HepG2 (cell line): ENCODE measurements at regions not wholly inside any gene's neighbourhood (a gene's known extent, or its start where the extent isn't known, plus 50 kb on each side); places are given as distances from the start of the nearest gene placed in this dataset.
A peak's percentile ranks its signal among the peaks of the same experiment; 100 is the strongest.

Source experiments
- ATAC-seq: fragments of 200-7000 bp; cut with Tn5 transposase; 3 replicates; pipeline ENCODE4 v1.9.1; 2020; ENCODE audit warnings: mild to moderate bottlenecking, moderate library complexity
- BruUV-seq: library from RNA; stranded (reverse); fragments of 400-500 nt; replicated peaks from 2 replicates; lab custom pipeline; 2021; lab: Mats Ljungman, UMichigan
- CTCF ChIA-PET: fragments of 300-600 bp; formaldehyde crosslinking; extraction: SDS; loops from one replicate; lab custom pipeline; 2021; ENCODE audit warnings: low total read pairs, inconsistent platforms, low intra/inter-chr PET ratio; lab: Yijun Ruan, JAX
- POLR2A ChIA-PET: fragments of 350-600 bp; sonication (Branson Sonifier 250); formaldehyde crosslinking; loops from one replicate; lab custom pipeline; 2020; ENCODE audit warnings: antibody characterized with exemption, inconsistent platforms; lab: Yijun Ruan, JAX
- DNase-seq: peaks from one replicate; pipeline ENCODE4 v3.0.0-alpha.2; 2015; ENCODE audit warnings: low spot score
- FAIRE-seq: peaks from 3 replicates; lab custom pipeline; 2011; peaks lifted over from hg19 to GRCh38; lab: Jason Lieb, UNC
- H2AFZ ChIP-seq: one replicate; pipeline ENCODE4 v1.6.1; 2011; ENCODE audit warnings: low read length, inconsistent platforms
- H3K27ac ChIP-seq: fragments of 300-600 bp; 3 replicates; pipeline ENCODE4 v1.8.0; 2011; ENCODE audit warnings: mixed run types, mild to moderate bottlenecking, mixed read lengths, low read length, inconsistent platforms; ENCODE audit not compliant: insufficient read depth; ENCODE audit errors: extremely low read length
- H3K27me3 ChIP-seq, 2 experiments: fragments of 200-600 bp in 1 of 2; 2 replicates in 1 of 2; 3 replicates in 1 of 2; pipeline versions ENCODE4 v1.6.0 to v1.8.0; 2011; ENCODE audit warnings: low read length in 2 of 2, mild to moderate bottlenecking in 2 of 2, moderate library complexity in 2 of 2, inconsistent platforms in 1 of 2; ENCODE audit not compliant: insufficient read depth in 2 of 2, control insufficient read depth in 1 of 2
- H3K36me3 ChIP-seq, 2 experiments: fragments of 200-600 bp in 1 of 2; replicated peaks in 1 of 2; 2 replicates in 1 of 2; 3 replicates in 1 of 2; pipeline versions ENCODE4 v1.5.1 to v1.8.0; 2011; ENCODE audit warnings: low read length in 2 of 2, inconsistent platforms in 1 of 2; ENCODE audit not compliant: insufficient read depth in 2 of 2, control insufficient read depth in 1 of 2
- H3K4me1 ChIP-seq: 2 replicates; pipeline ENCODE4 v1.5.1; 2012; ENCODE audit warnings: low read length, inconsistent platforms; ENCODE audit not compliant: insufficient read depth
- H3K4me2 ChIP-seq: 2 replicates; pipeline ENCODE4 v1.6.0; 2011; ENCODE audit warnings: low read depth, low read length, inconsistent platforms
- H3K4me3 ChIP-seq, 3 experiments: fragments of 200-600 bp in 1 of 3; sonication (generic), shearing (Covaris generic) in 1 of 3; replicated peaks in 1 of 3; 2 replicates each; pipeline ENCODE4 v1.5.1; 2011 to 2016; ENCODE audit warnings: low read length in 3 of 3, inconsistent platforms in 2 of 3, low read depth in 2 of 3, mild to moderate bottlenecking in 2 of 3, control low read depth in 1 of 3, mixed read lengths in 1 of 3; ENCODE audit not compliant: insufficient read depth in 1 of 3
- H3K79me2 ChIP-seq: one replicate; pipeline ENCODE4 v1.6.1; 2011; ENCODE audit warnings: low read length, inconsistent platforms; ENCODE audit not compliant: insufficient read depth
- H3K9ac ChIP-seq: 2 replicates; pipeline ENCODE4 v1.6.0; 2011; ENCODE audit warnings: mild to moderate bottlenecking, low read depth, low read length, inconsistent platforms; ENCODE audit not compliant: insufficient read depth
- H3K9me3 ChIP-seq: 2 replicates; pipeline ENCODE4 v1.5.1; 2012; ENCODE audit warnings: mild to moderate bottlenecking, low read length
- H4K20me1 ChIP-seq: 2 replicates; pipeline ENCODE4 v1.6.0; 2011; ENCODE audit warnings: inconsistent platforms, mild to moderate bottlenecking, low read length, moderate library complexity; ENCODE audit not compliant: insufficient read depth
- CTCF ChIP-seq: sonication (generic); formaldehyde crosslinking; IDR thresholded peaks from 2 replicates; pipeline ENCODE4 v1.5.0; 2020; ENCODE audit warnings: mild to moderate bottlenecking, missing genetic modification reagents, moderate library complexity
- FOXC1 ChIP-seq: sonication (generic); formaldehyde crosslinking; IDR thresholded peaks from 2 replicates; pipeline ENCODE4 v1.8.0; 2022; ENCODE audit warnings: mild to moderate bottlenecking, missing genetic modification reagents, borderline replicate concordance
- ZNF629 ChIP-seq: sonication (generic); formaldehyde crosslinking; conservative IDR thresholded peaks from 2 replicates; pipeline ENCODE4 v1.5.0; 2020; ENCODE audit warnings: missing genetic modification reagents
- ZNF772 ChIP-seq: sonication (generic); formaldehyde crosslinking; IDR thresholded peaks from 2 replicates; pipeline ENCODE4 v1.5.0; 2020; ENCODE audit warnings: mild to moderate bottlenecking, missing genetic modification reagents
- WGBS: methylation state at CpG from one replicate; pipeline ENCODE4 v1.1.6; 2017; ENCODE audit warnings: low lambda C conversion rate; 5-methylcytosine and 5-hydroxymethylcytosine counted together
- in situ Hi-C: cut with HindIII; loops from 2 replicates; pipeline ENCODE4 v1.10.0; 2017; ENCODE audit warnings: low pct_unique_long_range_greater_than_20kb; ENCODE audit not compliant: extremely low pct_ligation_motif_present
- intact Hi-C: fragments of 100-400 bp; cut with micrococcal nuclease; formaldehyde crosslinking; loops from one replicate; pipeline ENCODE4 v1.10.0; 2022; ENCODE audit not compliant: unreplicated experiment

GRCh38 chr5:134463176-134463720 is 51.6 kb upstream of the CDKN2AIPNL start:
- 86% methylated on average over 5 of the region's 7 CpGs for WGBS
- no peaks in the 10 kb centered on the region for H3K9me3 ChIP-seq
- ChIA-PET CTCF (no interaction called here), POLR2A (interaction anchor here (5.4 to 5.6 kb wide), 2 partner anchors 41 to 48 kb away, joined by 86 to 181 read pairs; no protein-coding TSS in a partner anchor)
- in situ Hi-C loops: no loop called here
- no peak for ATAC-seq
- no peaks in the 10 kb centered on the region for H4K20me1 ChIP-seq
- H3K4me3 ChIP-seq: no peak overlapping the region
- BruUV-seq: no TSS peak
- peaks cover 0 to 8% of the 10 kb centered on the region in 2 experiments; a peak in 3 of 5 replicates for H3K27me3 ChIP-seq
- peaks cover 42% of the 10 kb centered on the region for H3K4me1 ChIP-seq
- H2AFZ ChIP-seq: no peak overlapping the region
- no peaks in the 10 kb centered on the region for H3K79me2 ChIP-seq
- no peak overlapping the region for H3K4me2 ChIP-seq
- H3K9ac ChIP-seq: no peak overlapping the region
- no peak for DNase-seq
- H3K36me3 ChIP-seq: no peaks in the 10 kb centered on the region
- intact Hi-C loops: no loop called here
- no peak for TF ChIP-seq ZNF772 (CRISPR knock-in tag)
- TF ChIP-seq ZNF629 (CRISPR knock-in tag): peak; percentile 62
- FAIRE-seq: no peak
- no peak overlapping the region for H3K27ac ChIP-seq

GRCh38 chr5:134462761-134463160 is 51.1 kb upstream of the CDKN2AIPNL start:
- Histone ChIP-seq H4K20me1 (no peaks in the 10 kb centered on the region), H2AFZ (no peak overlapping the region), H3K4me2 (no peak overlapping the region), H3K4me1 (peaks cover 42% of the 10 kb centered on the region), H3K27ac (no peak overlapping the region), H3K79me2 (no peaks in the 10 kb centered on the region), H3K9ac (no peak overlapping the region), H3K9me3 (no peaks in the 10 kb centered on the region), H3K36me3 (no peaks in the 10 kb centered on the region), H3K4me3 (no peak overlapping the region), H3K27me3 (peaks cover 0 to 11% of the 10 kb centered on the region in 2 experiments; a peak in 3 of 5 replicates)
- DNase-seq (no peak), ATAC-seq (no peak), FAIRE-seq (no peak)
- in situ Hi-C loops: no loop called here
- intact Hi-C loops: no loop called here
- no TSS peak for BruUV-seq
- no peak for TF ChIP-seq FOXC1 (CRISPR knock-in tag)
- peak; percentile 27 for TF ChIP-seq CTCF
- 24% methylated on average over 4 of the region's 6 CpGs for WGBS
- ChIA-PET POLR2A (interaction anchor here (0.7 kb wide), 1 partner anchor 38 kb away, joined by 3 read pairs; no protein-coding TSS in a partner anchor), CTCF (no interaction called here)
